ENCODE measurements at regions not wholly inside any gene's neighbourhood (a gene's known extent, or its start where the extent isn't known, plus 50 kb on each side); places are given as distances from the start of the nearest gene placed in this dataset.

- no peak for ATAC-seq
- TF ChIP-seq CSRNP3 (CRISPR knock-in tag; IDR thresholded peaks at IDR 0.05) (no peak), RARB (CRISPR knock-in tag; IDR thresholded peaks at IDR 0.05) (no peak)
These were observed 58.3 kb upstream of the SPATA31E1 start for GRCh38 chr9:87824216-87824875.

- TF ChIP-seq GLIS3 (CRISPR knock-in tag; IDR thresholded peaks at IDR 0.05): no peak
- no peak for TF ChIP-seq ZC3H10 (CRISPR knock-in tag; IDR thresholded peaks at IDR 0.05)
- no peak for TF ChIP-seq PATZ1 (CRISPR knock-in tag; IDR thresholded peaks at IDR 0.05; ENCODE audit: borderline replicate concordance)
- no peak for TF ChIP-seq CSDC2 (CRISPR knock-in tag; IDR thresholded peaks at IDR 0.05)
- no peak for TF ChIP-seq ZFP3 (CRISPR knock-in tag; IDR thresholded peaks at IDR 0.05)
- no peak for TF ChIP-seq ARNTL (CRISPR knock-in tag; IDR thresholded peaks at IDR 0.05; ENCODE audit: borderline replicate concordance, low read depth)
- TF ChIP-seq ZFP30 (CRISPR knock-in tag; IDR thresholded peaks at IDR 0.05): no peak
- no peak for TF ChIP-seq RARB (CRISPR knock-in tag; IDR thresholded peaks at IDR 0.05)
- TF ChIP-seq PPARA (CRISPR knock-in tag; IDR thresholded peaks at IDR 0.05; ENCODE audit: borderline replicate concordance): no peak
- no peak for TF ChIP-seq CREB5 (CRISPR knock-in tag; IDR thresholded peaks at IDR 0.05; ENCODE audit: low read depth)
- TF ChIP-seq OSR1 (CRISPR knock-in tag; IDR thresholded peaks at IDR 0.05): no peak
- TF ChIP-seq SNAI2 (CRISPR knock-in tag; IDR thresholded peaks at IDR 0.05): no peak
- TF ChIP-seq ZNF70 (CRISPR knock-in tag; IDR thresholded peaks at IDR 0.05): no peak
- no peak for ATAC-seq
These were observed 57.8 kb upstream of the SPATA31E1 start for GRCh38 chr9:87824886-87825285.

- ATAC-seq: no peak
- no peak for TF ChIP-seq CSDC2 (CRISPR knock-in tag; IDR thresholded peaks at IDR 0.05)
These were observed 56.3 kb upstream of the SPATA31E1 start for GRCh38 chr9:87826331-87826730.

- no peak for ATAC-seq
- TF ChIP-seq ZFP3 (CRISPR knock-in tag; IDR thresholded peaks at IDR 0.05): no peak
- no peak for TF ChIP-seq ZC3H10 (CRISPR knock-in tag; IDR thresholded peaks at IDR 0.05)
- TF ChIP-seq TOX (CRISPR knock-in tag; IDR thresholded peaks at IDR 0.05; ENCODE audit: borderline replicate concordance): no peak
- TF ChIP-seq CREB5 (CRISPR knock-in tag; IDR thresholded peaks at IDR 0.05; ENCODE audit: low read depth): no peak
- TF ChIP-seq ISL1 (CRISPR knock-in tag; IDR thresholded peaks at IDR 0.05): no peak
- no peak for TF ChIP-seq SNAI2 (CRISPR knock-in tag; IDR thresholded peaks at IDR 0.05)
- no peak for TF ChIP-seq PATZ1 (CRISPR knock-in tag; IDR thresholded peaks at IDR 0.05; ENCODE audit: borderline replicate concordance)
These were observed 55.3 kb upstream of the SPATA31E1 start for GRCh38 chr9:87827341-87827740.

DNA sequence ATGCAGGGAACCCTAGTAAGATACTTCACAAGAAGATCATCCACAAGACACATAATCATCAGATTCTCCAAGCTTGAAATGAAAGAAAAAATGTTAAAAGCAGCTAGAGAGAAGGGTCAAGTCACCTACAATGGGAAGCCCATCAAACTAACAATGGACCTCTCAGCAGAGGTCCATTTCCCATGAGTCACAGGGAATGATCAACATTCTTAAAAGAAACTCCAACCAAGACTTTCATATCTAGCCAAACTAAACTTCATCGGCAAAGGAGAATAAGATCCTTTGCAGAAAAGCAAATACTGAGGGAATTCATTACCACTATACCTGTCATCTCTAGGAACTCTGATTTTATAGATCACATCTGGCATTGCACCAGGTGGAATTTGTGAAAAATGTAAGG is 52.9 kb upstream of the SPATA31E1 start:
- TF ChIP-seq PPARA (CRISPR knock-in tag; IDR thresholded peaks at IDR 0.05; ENCODE audit: borderline replicate concordance) (no peak), BACH2 (CRISPR knock-in tag; IDR thresholded peaks at IDR 0.05; ENCODE audit: borderline replicate concordance) (no peak), TOX (CRISPR knock-in tag; IDR thresholded peaks at IDR 0.05; ENCODE audit: borderline replicate concordance) (no peak)
- ATAC-seq: no peak

Measured in SK-N-SH treated with all-trans-retinoic acid at 6 μM for 48 hours (cell line).